AG04449 (cell line): ENCODE measurements at regions not wholly inside any gene's neighbourhood (a gene's known extent, or its start where the extent isn't known, plus 50 kb on each side); places are given as distances from the start of the nearest gene placed in this dataset.

Source experiments
- CTCF ChIA-PET: fragments of 350-600 bp; formaldehyde crosslinking; extraction: SDS; loops from one replicate; lab custom pipeline; 2021; ENCODE audit warnings: antibody characterized with exemption; lab: Yijun Ruan, JAX
- POLR2A ChIA-PET: fragments of 400-600, 350-600 bp; formaldehyde crosslinking; extraction: SDS; loops from one replicate; lab custom pipeline; 2020; ENCODE audit warnings: antibody characterized with exemption, inconsistent platforms; lab: Yijun Ruan, JAX
- DNase-seq: peaks from one replicate; pipeline ENCODE4 v3.0.0-alpha.2; 2010; ENCODE audit warnings: low read depth, low spot score
- H3K4me3 ChIP-seq: 2 replicates; pipeline ENCODE4 v1.5.1; 2011; ENCODE audit warnings: low read depth, mild to moderate bottlenecking, control low read depth, low read length
- CTCF ChIP-seq: IDR thresholded peaks from one replicate; pipeline ENCODE4 v1.5.1; 2011; ENCODE audit warnings: mild to moderate bottlenecking, moderate library complexity, low read length, control low read depth, inconsistent platforms; ENCODE audit not compliant: insufficient read depth; ENCODE audit errors: missing control alignments

GRCh38 chr4:153115322-153116290 is 88.6 kb upstream of the TRIM2 start:
- peak overlapping the region; percentile 40 for H3K4me3 ChIP-seq
- ChIA-PET CTCF (interaction anchor here (1.0 to 13.5 kb wide), 3 partner anchors 11 to 33 kb away, joined by 3 to 133 read pairs (median 92); no protein-coding TSS in a partner anchor), POLR2A (interaction anchor here (0.6 kb wide), 1 partner anchor 22 kb away, joined by 4 read pairs; no protein-coding TSS in a partner anchor)
- DNase-seq, result peak; percentile 44
- no peak for TF ChIP-seq CTCF

GRCh38 chr4:153116291-153116680 is 88.0 kb upstream of the TRIM2 start:
- no peak for DNase-seq
- peak overlapping the region; percentile 40 for H3K4me3 ChIP-seq
- ChIA-PET POLR2A (no interaction called here), CTCF (interaction anchor here (10.5 to 13.5 kb wide), 2 partner anchors 10 to 33 kb away, joined by 92 to 133 read pairs; no protein-coding TSS in a partner anchor)
- TF ChIP-seq CTCF, result no peak

GRCh38 chr4:153116801-153117200 is 87.4 kb upstream of the TRIM2 start:
- ChIA-PET POLR2A (no interaction called here), CTCF (interaction anchor here (0.8 to 10.5 kb wide), 3 partner anchors 10 to 34 kb away, joined by 3 to 92 read pairs (median 5); no protein-coding TSS in a partner anchor)
- DNase-seq, result no peak
- H3K4me3 ChIP-seq, result no peak overlapping the region
- TF ChIP-seq CTCF, result no peak

GRCh38 chr4:153117554-153117953 is 86.7 kb upstream of the TRIM2 start:
- ChIA-PET POLR2A (no interaction called here), CTCF (interaction anchor here (0.8 to 10.5 kb wide), 3 partner anchors 9 to 34 kb away, joined by 3 to 92 read pairs (median 5); no protein-coding TSS in a partner anchor)
- H3K4me3 ChIP-seq, result no peak overlapping the region
- no peak for DNase-seq
- no peak for TF ChIP-seq CTCF

- ChIA-PET CTCF (interaction anchor here (0.6 to 10.5 kb wide), 5 partner anchors 7 to 469 kb away, joined by 3 to 92 read pairs (median 5); no protein-coding TSS in a partner anchor), POLR2A (no interaction called here)
Measured at GRCh38 chr4:153119626-153120025, 84.6 kb upstream of the TRIM2 start.

More at GRCh38 chr4:153119626-153120025, 84.6 kb upstream of the TRIM2 start:
- H3K4me3 ChIP-seq, result no peak overlapping the region
- DNase-seq, result no peak
- no peak for TF ChIP-seq CTCF
